ENCODE measurements at regions not wholly inside any gene's neighbourhood (a gene's known extent, or its start where the extent isn't known, plus 50 kb on each side); places are given as distances from the start of the nearest gene placed in this dataset.

DNA sequence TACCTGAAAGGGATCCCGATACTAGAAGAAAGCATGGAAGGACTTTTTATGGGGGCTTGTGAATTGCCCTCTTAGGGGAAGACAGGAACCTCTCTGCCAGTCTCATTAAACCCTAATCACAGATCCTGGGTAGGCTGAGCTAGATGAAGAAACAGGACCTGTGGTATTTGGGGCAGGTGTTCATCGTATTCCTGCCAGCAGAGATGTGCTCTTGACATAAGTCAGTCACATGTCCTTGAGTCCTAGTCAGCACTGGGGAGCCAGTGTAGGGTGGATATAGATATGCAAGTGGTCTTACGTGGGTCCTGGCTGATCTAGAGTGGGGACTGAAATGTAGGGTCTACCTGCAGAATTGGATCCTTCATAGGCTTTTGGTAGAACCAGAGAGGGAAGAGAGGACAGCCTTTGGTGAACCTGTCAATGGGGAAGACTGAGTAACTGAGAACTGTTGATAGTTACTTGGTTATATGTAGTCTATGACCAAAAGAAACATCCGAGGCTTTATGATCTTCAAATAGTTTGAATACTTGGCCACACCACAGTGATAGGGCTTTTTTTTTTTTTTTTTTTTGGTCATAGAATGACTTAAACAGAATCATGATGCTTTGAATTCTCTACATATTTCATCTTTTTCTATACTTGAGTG is 63.5 kb upstream of the WDR1 start:
- no peak for DNase-seq (ENCODE audit: low read depth in 2 of 3, low spot score in 1 of 3)

GRCh38 chr4:10178763-10179162 is 62.2 kb upstream of the WDR1 start:
- no peak for DNase-seq (ENCODE audit: low read depth in 2 of 3, low spot score in 1 of 3)

- no peak for DNase-seq (ENCODE audit: low read depth in 2 of 3, low spot score in 1 of 3)
Measured at GRCh38 chr4:10175626-10176025, 59.0 kb upstream of the WDR1 start.

GRCh38 chr4:10173754-10174749 is 57.5 kb upstream of the WDR1 start:
- no peak for DNase-seq (ENCODE audit: low read depth in 2 of 3, low spot score in 1 of 3)

DNA sequence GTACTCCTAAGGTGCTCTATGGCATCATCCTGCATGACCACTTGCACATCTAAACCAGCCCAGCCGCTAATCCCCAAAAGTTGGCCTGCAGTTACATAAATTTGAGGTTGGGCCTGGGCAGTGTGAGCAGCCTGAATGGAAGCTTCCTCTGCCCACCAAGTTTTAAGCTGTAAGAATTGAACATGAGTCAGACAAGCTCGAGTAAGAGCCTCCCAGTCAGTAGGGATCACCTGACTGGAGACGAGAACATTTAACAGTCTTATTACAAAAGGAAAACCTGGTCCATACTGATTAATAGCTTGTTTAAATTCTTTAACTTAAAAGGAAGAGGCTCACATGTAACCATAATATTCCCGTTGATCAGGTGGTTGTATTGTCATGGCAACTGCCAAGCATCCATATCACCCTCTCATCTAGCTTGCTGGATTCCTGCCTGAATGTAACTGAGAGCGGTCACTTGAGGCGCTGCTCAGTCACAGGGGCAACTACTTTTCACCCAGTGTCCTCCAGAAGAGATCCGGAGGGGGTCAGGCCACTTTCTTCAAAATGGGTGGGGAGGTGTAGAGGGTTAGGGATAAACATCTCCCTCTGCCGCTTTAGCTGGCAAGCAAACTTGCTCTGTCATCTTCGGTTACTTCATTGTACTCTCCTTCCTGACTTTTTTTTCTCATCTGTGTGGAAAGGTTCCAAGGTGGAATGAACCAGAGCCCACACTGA is 56.6 kb upstream of the WDR1 start:
- DNase-seq (ENCODE audit: low read depth in 2 of 3, low spot score in 1 of 3): no peak

- no peak for DNase-seq (ENCODE audit: low read depth in 2 of 3, low spot score in 1 of 3)
Measured at GRCh38 chr4:10172278-10172921, 55.8 kb upstream of the WDR1 start.

- DNase-seq (ENCODE audit: low read depth in 2 of 3, low spot score in 1 of 3): no peak
Measured at GRCh38 chr4:10171055-10171454, 54.5 kb upstream of the WDR1 start.

GRCh38 chr4:10169839-10170387 is 53.3 kb upstream of the WDR1 start:
- DNase-seq (ENCODE audit: low read depth in 2 of 3, low spot score in 1 of 3): no peak

DNA sequence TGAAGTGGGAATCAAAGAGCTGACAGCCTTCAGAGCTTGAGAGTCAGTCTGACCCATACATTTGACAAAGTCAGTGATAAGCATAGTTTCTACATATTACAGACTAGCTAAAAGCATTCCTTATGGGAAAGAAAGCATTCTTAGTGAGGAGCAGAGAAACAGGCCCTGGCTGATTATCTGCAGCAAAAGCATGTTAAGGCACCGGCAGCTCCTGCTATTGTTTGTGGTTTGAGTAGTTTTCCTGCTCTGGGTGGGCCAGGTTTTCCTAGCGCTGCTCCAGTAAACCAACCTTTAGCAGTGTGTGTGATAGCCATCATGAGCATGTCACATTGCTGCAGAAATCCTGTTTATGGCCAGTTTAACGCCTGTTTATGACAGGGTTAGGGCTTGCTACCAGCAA is 51.6 kb upstream of the WDR1 start:
- no peak for DNase-seq (ENCODE audit: low read depth in 2 of 3, low spot score in 1 of 3)

- no peak for DNase-seq (ENCODE audit: low read depth in 2 of 3, low spot score in 1 of 3)
Measured at GRCh38 chr4:10167201-10167600, 50.6 kb upstream of the WDR1 start.

Data from stimulated activated CD4-positive, alpha-beta T cell treated with anti-CD3 and anti-CD28 coated beads, Interleukin-12 subunit alpha, Interleukin-12 subunit beta, amount 100 ng/mL, for 48 hours (primary cell).